ENCODE measurements at regions not wholly inside any gene's neighbourhood (a gene's known extent, or its start where the extent isn't known, plus 50 kb on each side); places are given as distances from the start of the nearest gene placed in this dataset.

DNA sequence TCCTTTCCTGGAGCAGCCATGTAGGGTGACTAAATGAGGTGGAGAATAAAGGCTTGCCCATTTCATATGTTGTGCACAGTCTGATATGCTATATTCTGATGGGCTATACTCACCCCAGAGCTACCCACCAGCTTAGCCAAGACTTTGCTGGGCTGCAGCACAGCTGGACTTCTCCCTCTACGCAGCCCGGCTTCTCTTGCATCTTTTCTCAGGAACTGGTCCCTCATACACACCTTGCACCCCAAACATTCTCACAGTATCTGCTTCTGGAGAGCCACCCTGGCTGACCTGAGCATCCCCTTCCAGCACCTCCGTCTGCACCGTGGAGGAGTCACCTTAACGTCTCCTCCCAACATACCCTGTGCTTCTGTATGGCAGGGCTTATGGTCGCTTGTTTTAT is 150.8 kb upstream of the PMEPA1 start:
- Histone ChIP-seq H3K9ac (ENCODE audit: low read length) (no peak overlapping the region), H2AFZ (ENCODE audit: low read depth, low read length) (no peak overlapping the region), H3K4me3 (ENCODE audit: low read length) (no peak overlapping the region), H3K27me3 (ENCODE audit: low read depth, low read length) (peaks cover 79% of the 10 kb centered on the region), H3K79me2 (ENCODE audit: low read length) (no peaks in the 10 kb centered on the region), H3K9me3 (ENCODE audit: insufficient read depth, low read length) (no peaks in the 10 kb centered on the region), H4K20me1 (ENCODE audit: insufficient read depth, low read length) (no peaks in the 10 kb centered on the region), H3K4me1 (ENCODE audit: low read length) (peaks cover 4% of the 10 kb centered on the region; the same call in 1 of the 2 replicates), H3K4me2 (ENCODE audit: low read length) (no peak overlapping the region), H3K36me3 (replicated peaks; ENCODE audit: low read depth, low read length) (no peaks in the 10 kb centered on the region), H3K27ac (ENCODE audit: low read length) (no peak overlapping the region)
- TF ChIP-seq EZH2phosphoT487 (IDR thresholded peaks at IDR 0.05; ENCODE audit: low read depth): no peak
- TF ChIP-seq, protein P1, sequence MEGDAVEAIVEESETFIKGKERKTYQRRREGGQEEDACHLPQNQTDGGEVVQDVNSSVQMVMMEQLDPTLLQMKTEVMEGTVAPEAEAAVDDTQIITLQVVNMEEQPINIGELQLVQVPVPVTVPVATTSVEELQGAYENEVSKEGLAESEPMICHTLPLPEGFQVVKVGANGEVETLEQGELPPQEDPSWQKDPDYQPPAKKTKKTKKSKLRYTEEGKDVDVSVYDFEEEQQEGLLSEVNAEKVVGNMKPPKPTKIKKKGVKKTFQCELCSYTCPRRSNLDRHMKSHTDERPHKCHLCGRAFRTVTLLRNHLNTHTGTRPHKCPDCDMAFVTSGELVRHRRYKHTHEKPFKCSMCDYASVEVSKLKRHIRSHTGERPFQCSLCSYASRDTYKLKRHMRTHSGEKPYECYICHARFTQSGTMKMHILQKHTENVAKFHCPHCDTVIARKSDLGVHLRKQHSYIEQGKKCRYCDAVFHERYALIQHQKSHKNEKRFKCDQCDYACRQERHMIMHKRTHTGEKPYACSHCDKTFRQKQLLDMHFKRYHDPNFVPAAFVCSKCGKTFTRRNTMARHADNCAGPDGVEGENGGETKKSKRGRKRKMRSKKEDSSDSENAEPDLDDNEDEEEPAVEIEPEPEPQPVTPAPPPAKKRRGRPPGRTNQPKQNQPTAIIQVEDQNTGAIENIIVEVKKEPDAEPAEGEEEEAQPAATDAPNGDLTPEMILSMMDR (IDR thresholded peaks at IDR 0.05; ENCODE audit: low read depth, low read length): no peak

DNA sequence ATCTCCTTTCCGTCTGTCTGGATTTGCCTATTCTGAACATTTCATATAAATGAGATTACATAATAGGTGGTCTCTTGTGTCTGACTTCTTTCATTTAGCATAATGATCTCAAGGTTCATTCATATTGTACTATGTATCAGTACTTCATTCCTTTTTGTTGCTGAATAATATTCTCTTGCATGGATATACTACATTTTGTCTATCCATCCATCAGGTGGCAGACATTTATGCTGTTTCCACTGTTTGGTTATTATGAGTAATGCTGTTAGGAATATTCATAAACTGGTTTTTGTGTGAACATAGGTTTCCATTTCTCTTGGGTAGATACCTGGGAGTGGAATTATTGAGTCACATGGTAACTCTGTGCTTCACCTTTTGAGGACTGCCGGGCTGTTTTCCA is 148.2 kb upstream of the PMEPA1 start:
- TF ChIP-seq, protein P1 (IDR thresholded peaks at IDR 0.05; ENCODE audit: low read depth, low read length): no peak
- no peak for TF ChIP-seq EZH2phosphoT487 (IDR thresholded peaks at IDR 0.05; ENCODE audit: low read depth)
- no peaks in the 10 kb centered on the region for H3K79me2 ChIP-seq (ENCODE audit: low read length)
- H3K4me3 ChIP-seq (ENCODE audit: low read length): no peak overlapping the region
- H4K20me1 ChIP-seq (ENCODE audit: insufficient read depth, low read length): no peaks in the 10 kb centered on the region
- H3K27ac ChIP-seq (ENCODE audit: low read length): no peak overlapping the region
- no peak overlapping the region for H3K9ac ChIP-seq (ENCODE audit: low read length)
- no peaks in the 10 kb centered on the region for H3K36me3 ChIP-seq (replicated peaks; ENCODE audit: low read depth, low read length)
- H3K9me3 ChIP-seq (ENCODE audit: insufficient read depth, low read length): no peaks in the 10 kb centered on the region
- H3K27me3 ChIP-seq (ENCODE audit: low read depth, low read length): peaks cover 80% of the 10 kb centered on the region
- no peak overlapping the region for H2AFZ ChIP-seq (ENCODE audit: low read depth, low read length)
- no peaks in the 10 kb centered on the region for H3K4me1 ChIP-seq (ENCODE audit: low read length)
- H3K4me2 ChIP-seq (ENCODE audit: low read length): no peak overlapping the region

DNA sequence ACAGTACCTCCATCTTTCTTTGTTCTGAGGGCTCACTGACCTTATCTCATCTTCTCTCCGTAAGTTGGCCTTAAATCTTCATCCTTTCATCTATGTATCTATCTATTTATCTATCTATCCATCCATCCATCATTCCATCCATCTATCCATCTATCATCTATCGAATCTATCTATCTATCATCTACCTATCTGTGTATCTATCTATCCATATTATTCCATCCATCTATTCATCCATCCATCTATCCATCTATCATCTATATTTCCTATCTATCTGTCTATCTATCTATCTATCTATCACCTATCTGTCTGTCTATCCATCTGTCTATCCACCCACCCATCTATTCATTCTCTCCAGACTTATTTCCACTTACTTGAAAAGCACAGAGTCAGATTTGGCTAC is 147.3 kb upstream of the PMEPA1 start:
- H3K4me1 ChIP-seq (ENCODE audit: low read length): no peaks in the 10 kb centered on the region
- H3K36me3 ChIP-seq (replicated peaks; ENCODE audit: low read depth, low read length): no peaks in the 10 kb centered on the region
- peaks cover 80% of the 10 kb centered on the region for H3K27me3 ChIP-seq (ENCODE audit: low read depth, low read length)
- no peak overlapping the region for H2AFZ ChIP-seq (ENCODE audit: low read depth, low read length)
- no peak overlapping the region for H3K4me3 ChIP-seq (ENCODE audit: low read length)
- no peak overlapping the region for H3K4me2 ChIP-seq (ENCODE audit: low read length)
- no peak overlapping the region for H3K27ac ChIP-seq (ENCODE audit: low read length)
- H3K79me2 ChIP-seq (ENCODE audit: low read length): no peaks in the 10 kb centered on the region
- H3K9me3 ChIP-seq (ENCODE audit: insufficient read depth, low read length): no peaks in the 10 kb centered on the region
- TF ChIP-seq, protein P1 (IDR thresholded peaks at IDR 0.05; ENCODE audit: low read depth, low read length): no peak
- TF ChIP-seq EZH2phosphoT487 (IDR thresholded peaks at IDR 0.05; ENCODE audit: low read depth): no peak
- no peaks in the 10 kb centered on the region for H4K20me1 ChIP-seq (ENCODE audit: insufficient read depth, low read length)
- H3K9ac ChIP-seq (ENCODE audit: low read length): no peak overlapping the region

DNA sequence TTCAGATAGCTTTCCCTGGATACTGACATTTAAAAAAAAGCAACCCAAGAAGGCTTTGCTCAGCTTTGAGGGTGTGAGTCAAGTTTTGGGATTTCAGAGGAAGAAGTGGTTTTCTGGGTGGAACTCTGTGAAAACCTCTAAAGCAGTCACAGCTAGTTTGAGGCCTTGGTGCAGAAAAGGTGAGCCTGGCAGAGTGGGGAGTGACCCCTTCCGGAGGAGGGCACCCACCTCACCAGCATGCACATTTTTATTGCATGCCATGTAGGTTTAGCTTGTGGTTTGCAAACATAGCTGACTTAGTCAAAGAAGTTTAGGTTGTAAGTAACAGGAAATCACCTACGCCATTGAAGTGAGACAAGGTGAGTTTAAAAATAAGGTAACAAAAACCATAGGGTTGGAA is 146.8 kb upstream of the PMEPA1 start:
- TF ChIP-seq, protein P1 (IDR thresholded peaks at IDR 0.05; ENCODE audit: low read depth, low read length): no peak
- TF ChIP-seq EZH2phosphoT487 (IDR thresholded peaks at IDR 0.05; ENCODE audit: low read depth): no peak
- no peaks in the 10 kb centered on the region for H3K4me1 ChIP-seq (ENCODE audit: low read length)
- H3K27me3 ChIP-seq (ENCODE audit: low read depth, low read length): peaks cover 80% of the 10 kb centered on the region

More for the DNA sequence above, 146.8 kb upstream of the PMEPA1 start:
- Histone ChIP-seq H3K4me2 (ENCODE audit: low read length) (no peak overlapping the region), H3K9ac (ENCODE audit: low read length) (no peak overlapping the region), H3K79me2 (ENCODE audit: low read length) (no peaks in the 10 kb centered on the region), H2AFZ (ENCODE audit: low read depth, low read length) (no peak overlapping the region), H3K4me3 (ENCODE audit: low read length) (no peak overlapping the region), H3K9me3 (ENCODE audit: insufficient read depth, low read length) (no peaks in the 10 kb centered on the region), H4K20me1 (ENCODE audit: insufficient read depth, low read length) (no peaks in the 10 kb centered on the region), H3K36me3 (replicated peaks; ENCODE audit: low read depth, low read length) (no peaks in the 10 kb centered on the region), H3K27ac (ENCODE audit: low read length) (no peak overlapping the region)
